AG04449 (cell line): ENCODE measurements at regions not wholly inside any gene's neighbourhood (a gene's known extent, or its start where the extent isn't known, plus 50 kb on each side); places are given as distances from the start of the nearest gene placed in this dataset.
"Not testable (repeated sequence)": the region's sequence is repeated elsewhere in the genome, so short reads cannot be mapped to it uniquely, and the experiment has no call there.

ENCODE experiments used
- CTCF ChIA-PET: fragments of 350-600 bp; formaldehyde crosslinking; extraction: SDS; loops from one replicate; lab custom pipeline; 2021; ENCODE audit warnings: antibody characterized with exemption; lab: Yijun Ruan, JAX
- POLR2A ChIA-PET: fragments of 400-600, 350-600 bp; formaldehyde crosslinking; extraction: SDS; loops from one replicate; lab custom pipeline; 2020; ENCODE audit warnings: antibody characterized with exemption, inconsistent platforms; lab: Yijun Ruan, JAX
- DNase-seq: peaks from one replicate; pipeline ENCODE4 v3.0.0-alpha.2; 2010; ENCODE audit warnings: low read depth, low spot score
- H3K4me3 ChIP-seq: 2 replicates; pipeline ENCODE4 v1.5.1; 2011; ENCODE audit warnings: low read depth, mild to moderate bottlenecking, control low read depth, low read length
- CTCF ChIP-seq: IDR thresholded peaks from one replicate; pipeline ENCODE4 v1.5.1; 2011; ENCODE audit warnings: mild to moderate bottlenecking, moderate library complexity, low read length, control low read depth, inconsistent platforms; ENCODE audit not compliant: insufficient read depth; ENCODE audit errors: missing control alignments

GRCh38 chr12:87008785-87009384 is 752.7 kb upstream of the MGAT4C start:
- ChIA-PET CTCF (no interaction called here), POLR2A (no interaction called here)
- no peak overlapping the region for H3K4me3 ChIP-seq
- TF ChIP-seq CTCF, result no peak
- no peak for DNase-seq

DNA sequence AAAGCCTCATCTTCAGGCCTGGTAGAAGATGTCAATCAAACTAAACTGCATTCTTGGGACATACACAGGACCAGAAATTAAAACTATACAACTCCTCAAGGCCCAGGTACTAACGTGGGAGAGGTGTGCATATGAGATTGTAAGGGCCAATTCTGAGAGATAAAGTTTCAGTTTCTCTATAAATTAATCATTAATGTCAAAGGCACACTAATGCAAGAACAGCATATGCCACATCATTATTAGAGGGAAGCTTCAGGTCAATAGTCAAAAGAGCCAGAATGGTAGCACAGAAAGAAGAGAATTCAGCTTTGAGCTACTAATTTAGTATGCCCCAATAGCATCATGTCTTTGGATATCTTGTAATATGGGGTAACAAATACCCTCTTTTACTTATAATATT is 744.9 kb upstream of the MGAT4C start:
- TF ChIP-seq CTCF, result no peak
- no peak overlapping the region for H3K4me3 ChIP-seq
- ChIA-PET CTCF (no interaction called here), POLR2A (no interaction called here)
- DNase-seq, result no peak

- no peak for DNase-seq
- ChIA-PET CTCF (no interaction called here), POLR2A (no interaction called here)
- TF ChIP-seq CTCF, result no peak
- no peak overlapping the region for H3K4me3 ChIP-seq
Measured at GRCh38 chr12:86985298-86985697, 729.1 kb upstream of the MGAT4C start.

- CTCF ChIA-PET, DNase-seq, H3K4me3 ChIP-seq, POLR2A ChIA-PET: not testable (repeated sequence)
Measured at GRCh38 chr12:86970595-86970994, 714.4 kb upstream of the MGAT4C start.

- TF ChIP-seq CTCF, result no peak
- ChIA-PET CTCF (no interaction called here), POLR2A (no interaction called here)
- no peak for DNase-seq
- H3K4me3 ChIP-seq, result no peak overlapping the region
Measured at GRCh38 chr12:86959766-86960458, 703.7 kb upstream of the MGAT4C start.

- POLR2A ChIA-PET, result no interaction called here
- CTCF ChIA-PET, result no interaction called here
- DNase-seq, result no peak
Measured at GRCh38 chr12:86950444-86950843, 694.3 kb upstream of the MGAT4C start.

More at GRCh38 chr12:86950444-86950843, 694.3 kb upstream of the MGAT4C start:
- no peak for TF ChIP-seq CTCF
- no peak overlapping the region for H3K4me3 ChIP-seq
